HG03565 (cell line): ENCODE measurements at regions not wholly inside any gene's neighbourhood (a gene's known extent, or its start where the extent isn't known, plus 50 kb on each side); places are given as distances from the start of the nearest gene placed in this dataset.

Experiments used
- ATAC-seq: cut with Tn5 transposase; IDR thresholded peaks from one replicate; pipeline ENCODE4 v1.9.1; 2021; ENCODE audit warnings: mild to moderate bottlenecking, moderate library complexity; ENCODE audit not compliant: unreplicated experiment

GRCh38 chr7:106423821-106424475 is 139.2 kb upstream of the NAMPT start:
- no peak for ATAC-seq

- no peak for ATAC-seq
Observed at GRCh38 chr7:106423111-106423510, 138.3 kb upstream of the NAMPT start.

- ATAC-seq = no peak
Observed at GRCh38 chr7:106421181-106421762, 136.5 kb upstream of the NAMPT start.

GRCh38 chr7:106420736-106421135 is 136.0 kb upstream of the NAMPT start:
- ATAC-seq = no peak

- no peak for ATAC-seq
Observed at GRCh38 chr7:106420210-106420609, 135.4 kb upstream of the NAMPT start.

- no peak for ATAC-seq
Observed at GRCh38 chr7:106419455-106420182, 134.8 kb upstream of the NAMPT start.

- ATAC-seq = no peak
Observed at GRCh38 chr7:106418526-106418925, 133.7 kb upstream of the NAMPT start.

GRCh38 chr7:106418094-106418493 is 133.3 kb upstream of the NAMPT start:
- ATAC-seq = no peak

GRCh38 chr7:106417273-106417902 is 132.6 kb upstream of the NAMPT start:
- ATAC-seq = no peak

GRCh38 chr7:106416430-106416829 is 131.6 kb upstream of the NAMPT start:
- ATAC-seq = no peak

GRCh38 chr7:106415433-106415832 is 130.7 kb upstream of the NAMPT start:
- no peak for ATAC-seq

GRCh38 chr7:106413446-106413845 is 128.7 kb upstream of the NAMPT start:
- no peak for ATAC-seq

GRCh38 chr7:106405697-106406141 is 120.9 kb upstream of the NAMPT start:
- no peak for ATAC-seq

GRCh38 chr7:106402898-106403297 is 118.1 kb upstream of the NAMPT start:
- ATAC-seq = no peak

GRCh38 chr7:106400923-106401322 is 116.1 kb upstream of the NAMPT start:
- no peak for ATAC-seq

- ATAC-seq = no peak
Observed at GRCh38 chr7:106398786-106399185, 114.0 kb upstream of the NAMPT start.

- ATAC-seq = no peak
Observed at GRCh38 chr7:106397994-106398393, 113.2 kb upstream of the NAMPT start.

- no peak for ATAC-seq
Observed at GRCh38 chr7:106394526-106394925, 109.7 kb upstream of the NAMPT start.

GRCh38 chr7:106393564-106394251 is 108.9 kb upstream of the NAMPT start:
- no peak for ATAC-seq

GRCh38 chr7:106392590-106392989 is 107.8 kb upstream of the NAMPT start:
- no peak for ATAC-seq

- ATAC-seq = no peak
Observed at GRCh38 chr7:106392144-106392543, 107.4 kb upstream of the NAMPT start.
